Dendritic cell treated with granulocyte-macrophage colony-stimulating factor and Interleukin-4, amounts not matched to agents 40 ng/mL and 50 ng/mL, for 4 days (primary cell): ENCODE measurements at regions not wholly inside any gene's neighbourhood (a gene's known extent, or its start where the extent isn't known, plus 50 kb on each side); places are given as distances from the start of the nearest gene placed in this dataset.

Experiments used
- H3K27ac Mint-ChIP-seq: one replicate; pipeline ENCODE4 v1.8.0; 2022; ENCODE audit warnings: mild to moderate bottlenecking, mixed read lengths
- H3K27me3 Mint-ChIP-seq: one replicate; pipeline ENCODE4 v1.8.0; 2022; ENCODE audit warnings: mild to moderate bottlenecking, mixed read lengths
- H3K36me3 Mint-ChIP-seq: one replicate; pipeline ENCODE4 v1.8.0; 2022; ENCODE audit warnings: low read depth, mixed read lengths
- H3K4me1 Mint-ChIP-seq: one replicate; pipeline ENCODE4 v1.8.0; 2022; ENCODE audit warnings: low read depth, mixed read lengths
- H3K4me3 Mint-ChIP-seq: one replicate; pipeline ENCODE4 v1.8.0; 2022; ENCODE audit warnings: mild to moderate bottlenecking, moderate library complexity, mixed read lengths
- H3K9me3 Mint-ChIP-seq: one replicate; pipeline ENCODE4 v1.8.0; 2022; ENCODE audit warnings: mixed read lengths
- intact Hi-C: fragments of 100-400 bp; cut with micrococcal nuclease; formaldehyde crosslinking; loops from one replicate; pipeline ENCODE4 v1.15.0; 2022

GRCh38 chr22:44599500-44600140 lies 101.6 kb upstream of the RTL6 start:
- Mint-ChIP-seq H3K36me3 (no peaks in the 10 kb centered on the region), H3K27me3 (peaks cover 37% of the 10 kb centered on the region), H3K27ac (no peak overlapping the region), H3K4me3 (no peak overlapping the region), H3K4me1 (peaks cover 40% of the 10 kb centered on the region), H3K9me3 (no peaks in the 10 kb centered on the region)
- intact Hi-C loops: no loop called here

GRCh38 chr22:44599084-44599483 lies 101.1 kb upstream of the RTL6 start:
- Mint-ChIP-seq H3K4me1 (peaks cover 37% of the 10 kb centered on the region), H3K27ac (no peak overlapping the region), H3K36me3 (no peaks in the 10 kb centered on the region), H3K4me3 (no peak overlapping the region), H3K27me3 (peaks cover 39% of the 10 kb centered on the region), H3K9me3 (no peaks in the 10 kb centered on the region)
- intact Hi-C loops: no loop called here

DNA sequence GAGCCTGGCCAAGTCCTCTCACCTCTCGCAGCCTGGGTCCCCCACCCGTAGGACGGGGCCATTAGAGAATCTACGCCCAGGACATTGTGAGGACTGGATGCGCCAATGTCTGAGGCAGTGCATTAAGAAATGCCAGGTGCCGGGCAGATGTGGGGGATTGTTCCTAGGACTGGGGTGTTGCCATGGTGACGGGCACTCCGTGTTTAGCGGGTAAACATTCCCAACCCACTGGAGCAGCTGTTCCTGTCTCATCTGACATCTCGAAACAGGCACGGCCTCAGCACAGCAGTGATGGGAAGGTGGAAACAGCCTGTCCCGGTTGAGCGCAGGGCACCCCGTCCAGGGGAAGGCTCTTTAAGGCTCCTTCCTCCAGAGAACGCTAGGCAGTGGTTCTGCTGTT lies 99.6 kb upstream of the RTL6 start:
- Mint-ChIP-seq H3K4me1 (peaks cover 31% of the 10 kb centered on the region), H3K36me3 (no peaks in the 10 kb centered on the region), H3K9me3 (no peaks in the 10 kb centered on the region), H3K4me3 (no peak overlapping the region), H3K27me3 (peaks cover 39% of the 10 kb centered on the region), H3K27ac (no peak overlapping the region)
- intact Hi-C loops: no loop called here

DNA sequence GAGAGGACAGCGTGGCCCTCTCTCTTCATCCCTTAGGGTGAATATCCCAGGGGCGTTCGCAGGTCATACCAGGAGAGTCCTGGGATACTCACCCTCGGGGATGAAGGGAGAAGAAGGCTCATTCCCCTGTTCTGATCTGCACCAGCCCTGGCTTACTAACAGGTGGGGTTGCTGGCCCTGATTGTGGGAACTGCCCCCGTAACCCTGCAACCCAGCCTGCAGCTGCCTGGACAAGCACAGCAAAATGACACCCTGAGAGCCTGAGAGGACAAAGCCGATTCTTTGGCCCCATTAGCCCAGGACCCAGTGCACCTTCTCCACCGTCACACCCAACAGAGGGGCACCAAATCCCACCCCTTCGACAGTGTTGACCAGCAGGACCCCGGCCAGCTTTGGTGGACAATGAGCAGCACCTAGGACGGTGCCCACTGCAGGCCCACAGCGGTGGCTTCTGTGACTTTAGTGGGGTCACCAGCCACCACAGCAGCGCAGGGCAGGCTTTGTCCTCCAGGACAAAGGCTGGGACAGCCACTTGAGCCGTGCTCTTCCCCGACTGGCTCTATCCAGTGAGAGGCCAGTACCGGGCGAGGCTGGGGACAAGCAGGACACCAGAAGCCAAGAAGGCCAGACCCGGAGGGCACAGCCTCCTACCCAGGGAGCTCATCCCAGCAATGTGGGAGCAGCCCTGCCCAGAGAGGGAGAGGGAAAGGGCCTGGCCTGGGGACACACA lies 98.5 kb upstream of the RTL6 start:
- no peaks in the 10 kb centered on the region for H3K36me3 Mint-ChIP-seq
- no peak overlapping the region for H3K27ac Mint-ChIP-seq
- no peaks in the 10 kb centered on the region for H3K9me3 Mint-ChIP-seq
- intact Hi-C loops: no loop called here
- H3K4me1 Mint-ChIP-seq: peaks cover 38% of the 10 kb centered on the region
- H3K27me3 Mint-ChIP-seq: peaks cover 39% of the 10 kb centered on the region
- H3K4me3 Mint-ChIP-seq: no peak overlapping the region

DNA sequence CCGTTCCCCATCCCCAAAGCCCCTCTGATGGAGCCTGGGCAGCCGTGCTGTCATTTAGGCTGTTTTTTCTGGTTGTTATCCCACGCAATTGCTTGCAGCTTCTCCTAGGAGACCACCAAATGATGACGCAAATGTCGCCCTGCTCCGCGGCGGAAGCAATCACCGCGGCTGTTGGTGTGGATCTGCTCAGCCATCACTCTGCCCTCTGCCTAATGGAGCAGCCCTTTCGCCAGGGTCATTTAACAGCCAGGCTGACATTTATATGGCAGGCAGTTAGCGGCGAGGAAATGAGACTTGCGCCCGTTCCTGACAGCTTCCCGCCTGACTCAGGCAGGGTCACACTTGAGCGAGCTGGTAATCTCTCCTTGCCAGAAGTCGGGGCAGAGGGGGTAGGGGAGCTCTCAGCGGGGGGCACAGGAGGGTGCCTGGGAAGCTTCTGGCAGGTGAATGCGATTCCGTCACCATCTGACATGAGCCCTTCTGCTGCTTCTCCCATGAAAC lies 97.9 kb upstream of the RTL6 start:
- no peaks in the 10 kb centered on the region for H3K36me3 Mint-ChIP-seq
- H3K4me1 Mint-ChIP-seq: peaks cover 36% of the 10 kb centered on the region
- no peaks in the 10 kb centered on the region for H3K9me3 Mint-ChIP-seq
- H3K4me3 Mint-ChIP-seq: no peak overlapping the region
- no peak overlapping the region for H3K27ac Mint-ChIP-seq
- intact Hi-C loops: no loop called here
- H3K27me3 Mint-ChIP-seq: peaks cover 38% of the 10 kb centered on the region

GRCh38 chr22:44594951-44595350 lies 96.9 kb upstream of the RTL6 start:
- Mint-ChIP-seq H3K27me3 (peaks cover 30% of the 10 kb centered on the region), H3K36me3 (no peaks in the 10 kb centered on the region), H3K4me3 (no peak overlapping the region), H3K27ac (no peak overlapping the region), H3K9me3 (no peaks in the 10 kb centered on the region), H3K4me1 (peaks cover 31% of the 10 kb centered on the region)
- intact Hi-C loops: no loop called here

DNA sequence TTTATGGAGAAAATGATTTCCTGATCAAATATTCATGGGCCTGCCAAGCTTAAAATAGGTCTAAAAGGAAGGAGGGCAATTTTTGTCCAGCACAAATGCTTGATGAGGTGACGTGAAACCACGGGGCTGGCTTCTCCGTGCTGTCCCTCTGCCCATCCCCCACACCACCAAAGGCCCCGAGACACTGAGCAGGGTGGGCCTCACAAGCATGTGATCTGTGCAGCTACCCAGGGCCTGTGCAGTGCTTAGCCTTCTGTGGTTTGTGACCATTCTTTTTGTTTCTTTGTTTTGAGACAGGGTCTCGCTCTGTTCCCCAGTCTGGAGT lies 94.8 kb upstream of the RTL6 start:
- intact Hi-C loops: no loop called here
- Mint-ChIP-seq H3K4me3 (no peak overlapping the region), H3K27me3 (peaks cover 30% of the 10 kb centered on the region), H3K4me1 (peaks cover 31% of the 10 kb centered on the region), H3K9me3 (peaks cover 8% of the 10 kb centered on the region), H3K27ac (no peak overlapping the region), H3K36me3 (no peaks in the 10 kb centered on the region)

DNA sequence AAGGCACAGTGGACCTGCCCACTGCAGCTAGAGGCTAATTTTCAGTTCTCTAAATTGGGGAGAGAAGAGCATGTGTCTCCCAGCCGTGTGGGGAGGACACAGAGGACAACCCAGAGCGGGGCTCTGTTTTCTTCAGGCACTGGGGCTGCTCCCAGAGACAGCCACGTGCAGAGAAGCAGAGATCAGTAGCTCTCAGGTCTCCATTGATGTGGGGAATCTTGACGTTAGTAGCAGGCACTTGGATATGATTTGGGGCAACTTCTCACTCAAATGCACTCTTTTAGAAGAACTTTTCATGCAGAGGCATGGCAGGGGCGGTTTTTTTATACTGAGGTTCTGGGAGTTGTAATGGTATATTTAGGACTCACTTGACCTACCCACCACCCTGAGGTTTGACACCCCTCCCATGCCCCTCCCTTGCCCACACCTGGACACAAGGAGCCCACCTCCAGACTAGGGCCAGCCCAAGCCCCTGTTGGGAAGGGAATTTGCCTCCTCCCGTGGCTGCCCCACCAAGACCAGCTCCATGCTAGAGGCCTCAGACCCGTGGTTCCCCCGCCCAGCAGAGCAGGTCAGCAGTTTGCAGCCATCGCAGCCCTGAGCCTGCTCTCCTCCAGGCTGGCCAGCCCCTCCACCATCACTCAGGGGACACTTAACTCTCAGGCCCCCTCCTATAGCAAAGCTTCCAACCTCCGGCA lies 94.2 kb upstream of the RTL6 start:
- no peak overlapping the region for H3K27ac Mint-ChIP-seq
- no peaks in the 10 kb centered on the region for H3K36me3 Mint-ChIP-seq
- peaks cover 8% of the 10 kb centered on the region for H3K9me3 Mint-ChIP-seq
- peaks cover 32% of the 10 kb centered on the region for H3K27me3 Mint-ChIP-seq
- intact Hi-C loops: no loop called here
- no peak overlapping the region for H3K4me3 Mint-ChIP-seq
- H3K4me1 Mint-ChIP-seq: peaks cover 31% of the 10 kb centered on the region

DNA sequence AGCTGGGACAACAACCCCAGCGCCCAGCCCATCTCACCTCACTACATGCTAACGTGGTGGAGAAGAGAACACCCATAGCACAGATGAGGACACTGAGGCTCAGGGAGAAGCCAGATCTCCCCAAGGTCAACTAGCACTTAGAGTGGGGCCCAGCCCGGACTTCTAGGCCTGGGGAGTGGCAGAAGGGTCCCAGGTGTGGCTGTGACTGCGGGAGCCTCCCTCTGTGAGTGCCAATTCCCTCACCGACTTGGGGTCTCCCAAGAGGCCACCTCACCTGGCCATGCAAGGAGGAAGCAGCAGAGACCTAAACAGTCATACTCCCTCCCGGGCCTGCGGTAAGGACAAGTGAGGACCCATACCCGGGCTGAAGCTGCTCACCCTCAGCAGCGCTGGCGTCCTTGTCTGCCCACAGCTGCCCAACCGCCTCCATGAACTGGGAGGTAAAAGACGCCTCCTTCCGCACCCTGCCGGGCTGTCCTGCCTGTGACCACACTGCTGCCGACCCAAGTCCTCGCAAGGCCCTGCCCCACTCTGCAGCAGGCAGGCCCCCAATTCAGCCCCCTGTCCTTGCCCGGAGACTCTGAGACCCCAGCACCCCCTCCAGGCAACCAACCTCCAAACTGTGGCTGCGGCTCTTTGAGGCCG lies 93.2 kb upstream of the RTL6 start:
- H3K27me3 Mint-ChIP-seq: peaks cover 33% of the 10 kb centered on the region
- H3K36me3 Mint-ChIP-seq: no peaks in the 10 kb centered on the region
- intact Hi-C loops: no loop called here
- no peak overlapping the region for H3K27ac Mint-ChIP-seq
- peaks cover 29% of the 10 kb centered on the region for H3K4me1 Mint-ChIP-seq
- H3K9me3 Mint-ChIP-seq: peaks cover 8% of the 10 kb centered on the region
- no peak overlapping the region for H3K4me3 Mint-ChIP-seq

DNA sequence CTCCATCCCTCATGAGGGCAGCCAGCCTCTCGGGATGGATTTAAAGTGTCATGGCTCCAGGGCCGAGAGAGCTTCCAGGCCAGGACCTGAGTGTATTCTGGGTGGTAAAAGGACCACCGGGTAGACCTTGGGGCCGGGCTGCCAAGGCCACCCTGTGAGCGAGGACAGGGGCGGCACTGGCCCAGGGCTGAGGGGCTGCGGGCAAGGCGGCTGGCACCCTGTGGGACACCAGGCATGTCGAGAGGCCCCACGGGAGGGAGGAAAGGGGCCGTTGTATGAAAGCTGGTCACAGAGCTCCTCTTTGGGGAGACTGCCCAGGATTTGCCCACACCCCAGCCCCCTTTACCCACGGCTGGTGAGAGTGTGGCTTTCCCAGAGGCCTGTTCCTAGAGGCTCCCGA lies 92.3 kb upstream of the RTL6 start:
- Mint-ChIP-seq H3K27me3 (peaks cover 32% of the 10 kb centered on the region), H3K27ac (no peak overlapping the region), H3K36me3 (no peaks in the 10 kb centered on the region), H3K9me3 (peaks cover 8% of the 10 kb centered on the region), H3K4me3 (no peak overlapping the region), H3K4me1 (peaks cover 21% of the 10 kb centered on the region)
- intact Hi-C loops: no loop called here

DNA sequence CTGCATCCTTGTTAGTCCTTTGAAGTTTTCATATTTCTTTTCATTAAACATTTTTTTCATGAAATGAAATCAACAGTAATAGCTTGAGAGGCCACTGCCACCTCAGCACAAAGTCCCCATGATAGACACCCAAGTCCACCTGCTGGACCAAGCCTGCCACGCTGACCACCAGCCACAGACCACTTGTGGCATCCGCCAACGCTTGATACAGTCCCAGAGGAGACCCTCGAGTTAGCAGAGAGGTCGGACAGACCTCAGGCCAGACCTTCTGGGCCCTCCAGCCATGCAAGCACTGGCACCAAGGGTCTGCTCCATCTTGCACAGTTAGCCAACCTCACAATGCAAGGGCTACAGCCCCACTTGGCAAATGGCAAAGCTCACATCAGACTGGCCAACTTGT lies 91.8 kb upstream of the RTL6 start:
- Mint-ChIP-seq H3K4me1 (peaks cover 17% of the 10 kb centered on the region), H3K27me3 (peaks cover 31% of the 10 kb centered on the region)
- intact Hi-C loops: no loop called here

GRCh38 chr22:44588348-44588747 lies 90.3 kb upstream of the RTL6 start:
- intact Hi-C loops: no loop called here
- H3K27me3 Mint-ChIP-seq: peaks cover 34% of the 10 kb centered on the region
- H3K9me3 Mint-ChIP-seq: peaks cover 8% of the 10 kb centered on the region
- H3K4me3 Mint-ChIP-seq: no peak overlapping the region
- no peaks in the 10 kb centered on the region for H3K36me3 Mint-ChIP-seq
- no peak overlapping the region for H3K27ac Mint-ChIP-seq
- H3K4me1 Mint-ChIP-seq: peaks cover 13% of the 10 kb centered on the region

More for the DNA sequence above, 91.8 kb upstream of the RTL6 start:
- Mint-ChIP-seq H3K27ac (no peak overlapping the region), H3K9me3 (peaks cover 8% of the 10 kb centered on the region), H3K36me3 (no peaks in the 10 kb centered on the region), H3K4me3 (no peak overlapping the region)

- peaks cover 8% of the 10 kb centered on the region for H3K9me3 Mint-ChIP-seq
- H3K4me3 Mint-ChIP-seq: no peak overlapping the region
- H3K36me3 Mint-ChIP-seq: no peaks in the 10 kb centered on the region
- peaks cover 36% of the 10 kb centered on the region for H3K27me3 Mint-ChIP-seq
- H3K27ac Mint-ChIP-seq: no peak overlapping the region
- intact Hi-C loops: no loop called here
- H3K4me1 Mint-ChIP-seq: peaks cover 17% of the 10 kb centered on the region
These were observed 89.8 kb upstream of the RTL6 start for GRCh38 chr22:44587737-44588310.
